Activated CD8-positive, alpha-beta T cell treated with anti-CD3 and anti-CD28 coated beads for 36 hours (primary cell): ENCODE measurements at regions not wholly inside any gene's neighbourhood (a gene's known extent, or its start where the extent isn't known, plus 50 kb on each side); places are given as distances from the start of the nearest gene placed in this dataset.

ENCODE experiments used
- ATAC-seq: fragments of 200-7000 bp; cut with Tn5 transposase; one replicate; pipeline ENCODE4 v1.10.0; 2021; ENCODE audit warnings: mild to moderate bottlenecking, moderate library complexity
- CTCF ChIA-PET: fragments of 350-600 bp; sonication (Branson Sonifier 250); formaldehyde crosslinking; loops from one replicate; lab custom pipeline; 2021; ENCODE audit warnings: antibody characterized with exemption; lab: Charles Lee
- POLR2A ChIA-PET: fragments of 350-600 bp; sonication (Branson Sonifier 250); formaldehyde crosslinking; loops from one replicate; lab custom pipeline; 2021; ENCODE audit warnings: antibody characterized with exemption; lab: Charles Lee
- DNase-seq: peaks from one replicate; pipeline ENCODE4 v3.0.0-alpha.2; 2020
- H3K27ac Mint-ChIP-seq: one replicate; pipeline ENCODE4 v1.8.0; 2021; ENCODE audit warnings: mild to moderate bottlenecking, mixed read lengths
- H3K27me3 Mint-ChIP-seq: one replicate; pipeline ENCODE4 v1.8.0; 2021; ENCODE audit warnings: mixed read lengths
- H3K36me3 Mint-ChIP-seq: one replicate; pipeline ENCODE4 v1.8.0; 2021; ENCODE audit warnings: low read depth, mixed read lengths
- H3K4me1 Mint-ChIP-seq: one replicate; pipeline ENCODE4 v1.8.0; 2021; ENCODE audit warnings: low read depth, mixed read lengths
- H3K4me3 Mint-ChIP-seq: one replicate; pipeline ENCODE4 v1.8.0; 2021; ENCODE audit warnings: mild to moderate bottlenecking, moderate library complexity, mixed read lengths
- H3K9me3 Mint-ChIP-seq: one replicate; pipeline ENCODE4 v1.8.0; 2021; ENCODE audit warnings: mixed read lengths
- intact Hi-C: fragments of 100-400 bp; cut with micrococcal nuclease; formaldehyde crosslinking; loops from one replicate; pipeline ENCODE4 v1.10.0; 2022
- TF ChIP-seq, protein P1 (sequence below): fragments of 200-600 bp; IDR thresholded peaks from one replicate; pipeline ENCODE4 v1.8.0; 2022; ENCODE audit warnings: antibody characterized with exemption, mild to moderate bottlenecking

DNA sequence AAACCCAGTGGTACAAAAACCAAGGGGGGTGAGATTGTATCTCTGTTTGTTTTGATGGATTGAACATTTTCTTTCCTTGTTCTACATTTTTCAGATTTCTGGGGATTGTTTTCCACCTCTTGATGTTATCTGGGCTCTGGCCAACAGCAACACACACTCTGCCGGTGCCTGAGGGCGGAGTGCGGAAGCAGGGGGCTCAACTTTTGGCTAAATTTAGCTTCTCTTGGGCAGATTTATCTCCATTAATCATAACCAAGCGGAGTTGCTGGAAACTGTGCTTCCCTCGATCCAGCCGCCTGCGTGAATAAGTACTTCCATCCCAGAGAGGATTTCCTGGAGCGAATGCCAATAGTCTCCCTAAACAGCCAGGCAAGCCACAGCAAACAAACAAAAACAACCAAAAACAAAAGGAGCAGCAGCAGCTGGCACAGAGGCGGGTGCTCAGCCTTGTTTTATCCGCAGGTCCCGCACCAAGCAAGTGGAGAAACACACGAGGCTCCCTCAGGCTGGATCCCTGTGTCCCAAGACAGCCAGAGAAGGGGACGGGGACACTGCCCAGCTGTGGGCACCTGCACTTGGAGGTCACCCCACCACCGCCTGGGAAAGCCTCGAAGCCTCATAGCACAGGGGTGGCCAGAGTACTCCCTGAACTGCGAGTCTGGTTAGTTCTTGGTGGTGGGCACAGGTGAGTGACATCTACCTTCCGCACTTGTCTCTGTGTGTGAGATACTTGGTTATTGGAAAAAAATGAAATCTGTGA is 143.4 kb downstream of the NDUFA10 start:
- DNase-seq (no peak), ATAC-seq (no peak)
- POLR2A ChIA-PET, result no interaction called here
- no peaks in the 10 kb centered on the region for H3K36me3 Mint-ChIP-seq
- TF ChIP-seq, protein P1, sequence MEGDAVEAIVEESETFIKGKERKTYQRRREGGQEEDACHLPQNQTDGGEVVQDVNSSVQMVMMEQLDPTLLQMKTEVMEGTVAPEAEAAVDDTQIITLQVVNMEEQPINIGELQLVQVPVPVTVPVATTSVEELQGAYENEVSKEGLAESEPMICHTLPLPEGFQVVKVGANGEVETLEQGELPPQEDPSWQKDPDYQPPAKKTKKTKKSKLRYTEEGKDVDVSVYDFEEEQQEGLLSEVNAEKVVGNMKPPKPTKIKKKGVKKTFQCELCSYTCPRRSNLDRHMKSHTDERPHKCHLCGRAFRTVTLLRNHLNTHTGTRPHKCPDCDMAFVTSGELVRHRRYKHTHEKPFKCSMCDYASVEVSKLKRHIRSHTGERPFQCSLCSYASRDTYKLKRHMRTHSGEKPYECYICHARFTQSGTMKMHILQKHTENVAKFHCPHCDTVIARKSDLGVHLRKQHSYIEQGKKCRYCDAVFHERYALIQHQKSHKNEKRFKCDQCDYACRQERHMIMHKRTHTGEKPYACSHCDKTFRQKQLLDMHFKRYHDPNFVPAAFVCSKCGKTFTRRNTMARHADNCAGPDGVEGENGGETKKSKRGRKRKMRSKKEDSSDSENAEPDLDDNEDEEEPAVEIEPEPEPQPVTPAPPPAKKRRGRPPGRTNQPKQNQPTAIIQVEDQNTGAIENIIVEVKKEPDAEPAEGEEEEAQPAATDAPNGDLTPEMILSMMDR, result no peak
- peaks cover 3% of the 10 kb centered on the region for H3K4me1 Mint-ChIP-seq
- peaks cover 13% of the 10 kb centered on the region for H3K9me3 Mint-ChIP-seq
- CTCF ChIA-PET, result interaction anchor here (0.9 to 1.4 kb wide), 3 partner anchors 11 to 405 kb away, joined by 3 to 6 read pairs (median 3); no protein-coding TSS in a partner anchor
- peaks cover 5% of the 10 kb centered on the region for H3K27me3 Mint-ChIP-seq
- H3K27ac Mint-ChIP-seq, result no peak overlapping the region
- no peak overlapping the region for H3K4me3 Mint-ChIP-seq
- intact Hi-C loops, result no loop called here

DNA sequence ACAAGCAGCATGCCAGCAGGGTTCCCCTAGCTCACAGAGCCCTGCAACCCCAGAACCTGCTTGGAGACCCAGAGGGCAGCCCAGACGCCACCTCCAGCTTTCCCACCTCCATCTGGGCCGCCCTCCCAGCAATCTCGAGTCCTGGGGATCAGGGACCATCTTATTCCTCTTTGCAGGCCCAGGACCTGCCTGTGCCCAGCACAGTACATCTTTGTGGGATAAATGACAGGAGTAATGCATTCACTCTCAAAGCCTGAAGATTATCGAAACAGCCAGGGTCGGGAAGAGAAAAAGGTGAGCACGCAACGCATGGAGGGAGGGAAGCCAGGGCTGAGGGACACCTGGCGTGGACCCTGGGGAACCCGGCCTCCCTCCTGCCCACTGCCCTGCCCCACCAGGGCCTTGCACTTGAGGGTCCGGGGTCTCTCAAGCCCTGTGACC is 144.1 kb downstream of the NDUFA10 start:
- POLR2A ChIA-PET, result no interaction called here
- Mint-ChIP-seq H3K27ac (no peak overlapping the region), H3K27me3 (peaks cover 4% of the 10 kb centered on the region), H3K4me3 (no peak overlapping the region), H3K9me3 (peaks cover 9% of the 10 kb centered on the region), H3K4me1 (peaks cover 3% of the 10 kb centered on the region), H3K36me3 (no peaks in the 10 kb centered on the region)
- no peak for DNase-seq
- ATAC-seq, result no peak
- intact Hi-C loops, result no loop called here
- CTCF ChIA-PET, result interaction anchor here (0.9 kb wide), 1 partner anchor 58 kb away, joined by 3 read pairs; no protein-coding TSS in a partner anchor
- TF ChIP-seq, protein P1, result no peak

DNA sequence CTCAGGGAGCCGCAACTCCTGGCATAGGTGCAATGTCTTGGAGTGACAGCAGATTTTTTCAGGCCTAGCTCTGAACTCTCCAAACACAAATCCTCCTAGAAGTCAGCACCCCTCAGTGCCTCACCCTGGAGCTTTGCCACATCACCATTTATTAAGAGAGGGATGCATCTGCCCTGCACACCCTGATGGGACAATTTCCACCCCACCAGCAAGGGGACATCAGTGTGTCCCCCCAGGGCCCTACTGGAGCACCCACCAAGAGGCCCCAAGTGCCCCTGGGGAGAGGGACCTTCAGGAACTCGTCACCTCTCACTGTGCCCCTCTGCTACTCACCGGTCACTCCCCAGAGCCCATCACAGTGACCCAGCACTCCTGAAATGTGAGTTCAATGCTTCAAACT is 144.7 kb downstream of the NDUFA10 start:
- ChIA-PET CTCF (interaction anchor here (0.7 kb wide), 1 partner anchor 57 kb away, joined by 3 read pairs; no protein-coding TSS in a partner anchor), POLR2A (no interaction called here)
- H3K9me3 Mint-ChIP-seq, result peaks cover 8% of the 10 kb centered on the region
- no peaks in the 10 kb centered on the region for H3K36me3 Mint-ChIP-seq
- no peak overlapping the region for H3K4me3 Mint-ChIP-seq
- peaks cover 3% of the 10 kb centered on the region for H3K4me1 Mint-ChIP-seq
- ATAC-seq (no peak), DNase-seq (no peak)
- H3K27ac Mint-ChIP-seq, result no peak overlapping the region
- peaks cover 4% of the 10 kb centered on the region for H3K27me3 Mint-ChIP-seq
- TF ChIP-seq, protein P1, result no peak
- intact Hi-C loops, result no loop called here

DNA sequence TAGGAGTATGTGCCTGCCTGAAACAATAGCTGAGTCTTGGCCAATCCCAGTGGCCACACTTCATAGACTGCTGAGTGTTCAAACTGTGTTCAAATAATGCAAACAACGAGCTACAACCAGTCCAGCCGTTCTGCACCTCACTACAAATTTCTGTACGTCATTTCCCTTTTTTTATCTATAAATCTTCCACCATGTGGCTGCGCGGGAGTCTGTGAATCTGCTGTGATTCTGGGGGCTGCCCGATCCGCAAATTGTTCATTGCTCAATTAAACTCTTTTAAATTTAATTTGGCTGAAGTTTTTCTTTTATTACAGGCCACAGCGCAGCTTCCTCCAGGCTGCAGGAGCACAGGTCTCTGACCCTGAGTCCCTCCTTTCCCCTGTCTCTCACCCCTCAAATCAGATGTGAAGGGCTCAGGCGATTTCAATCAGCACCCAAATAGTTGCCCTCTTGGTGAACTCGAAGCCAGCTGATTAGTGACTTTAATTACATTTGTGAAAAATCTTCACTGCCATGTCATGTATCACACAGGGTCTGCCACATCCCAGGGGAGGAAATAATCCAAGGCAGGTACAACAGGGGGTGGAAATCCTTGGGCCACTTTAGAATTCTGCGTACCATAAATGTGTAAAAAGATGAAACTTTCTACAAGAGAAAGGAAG is 145.6 kb downstream of the NDUFA10 start:
- Mint-ChIP-seq H3K27me3 (peaks cover 4% of the 10 kb centered on the region), H3K27ac (no peak overlapping the region), H3K9me3 (peaks cover 1% of the 10 kb centered on the region), H3K4me1 (peaks cover 3% of the 10 kb centered on the region), H3K4me3 (no peak overlapping the region), H3K36me3 (no peaks in the 10 kb centered on the region)
- TF ChIP-seq, protein P1, result no peak
- ChIA-PET CTCF (interaction anchor here (0.7 kb wide), 1 partner anchor 56 kb away, joined by 3 read pairs; no protein-coding TSS in a partner anchor), POLR2A (no interaction called here)
- intact Hi-C loops, result no loop called here
- no peak for ATAC-seq
- no peak for DNase-seq

DNA sequence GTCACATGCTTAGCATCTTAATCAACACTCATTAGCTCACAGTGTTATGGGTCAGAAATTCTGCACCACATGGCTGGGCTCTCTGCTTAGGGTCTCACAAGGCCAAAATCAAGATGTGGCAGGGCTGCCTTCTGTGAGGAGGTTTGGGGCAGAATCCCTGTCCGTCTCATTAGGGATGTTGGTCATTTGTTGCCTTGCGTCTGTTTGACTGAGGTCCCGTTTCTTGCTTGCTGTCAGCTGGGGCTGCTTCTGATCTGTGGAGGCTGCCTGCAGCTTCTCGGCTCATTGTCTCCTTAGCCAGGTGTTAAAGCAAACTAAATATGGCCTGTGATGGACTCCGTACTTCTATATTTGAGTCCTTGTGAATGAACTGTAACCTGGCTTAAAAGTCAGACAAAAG is 146.5 kb downstream of the NDUFA10 start:
- POLR2A ChIA-PET, result no interaction called here
- H3K4me3 Mint-ChIP-seq, result no peak overlapping the region
- DNase-seq (no peak), ATAC-seq (no peak)
- H3K4me1 Mint-ChIP-seq, result peaks cover 3% of the 10 kb centered on the region
- intact Hi-C loops, result no loop called here
- no peak overlapping the region for H3K27ac Mint-ChIP-seq
- TF ChIP-seq, protein P1, result no peak
- H3K36me3 Mint-ChIP-seq, result no peaks in the 10 kb centered on the region
- peaks cover 6% of the 10 kb centered on the region for H3K27me3 Mint-ChIP-seq
- CTCF ChIA-PET, result no interaction called here
- no peaks in the 10 kb centered on the region for H3K9me3 Mint-ChIP-seq
